Neural cell (in vitro differentiated cells): ENCODE measurements at regions not wholly inside any gene's neighbourhood (a gene's known extent, or its start where the extent isn't known, plus 50 kb on each side); places are given as distances from the start of the nearest gene placed in this dataset.

ENCODE experiments used
- H2AFZ ChIP-seq: fragments of 200-600, 300-800 bp; sonication (generic), shearing (Covaris generic); 2 replicates; pipeline ENCODE4 v1.6.0; 2014; ENCODE audit warnings: low read depth, mild to moderate bottlenecking, antibody characterized with exemption, low read length, moderate library complexity
- H3F3A ChIP-seq: fragments of 200-600 bp; shearing (Covaris generic); 2 replicates; pipeline ENCODE4 v1.6.1; 2016; ENCODE audit warnings: mild to moderate bottlenecking, moderate library complexity, mixed read lengths, antibody characterized with exemption, low read length; ENCODE audit not compliant: insufficient read depth, poor library complexity, severe bottlenecking
- H3K27ac ChIP-seq: fragments of 200-600, 300-800 bp; sonication (generic), shearing (Covaris generic); 2 replicates; pipeline ENCODE4 v1.5.1; 2014; ENCODE audit warnings: mild to moderate bottlenecking, low read length, moderate library complexity
- H3K27me3 ChIP-seq: fragments of 300-800, 200-600 bp; sonication (generic), shearing (Covaris generic); 2 replicates; pipeline ENCODE4 v1.6.0; 2014; ENCODE audit warnings: mild to moderate bottlenecking, low read depth, low read length, moderate library complexity; ENCODE audit not compliant: insufficient read depth
- H3K36me3 ChIP-seq: fragments of 300-800, 200-600 bp; sonication (generic), shearing (Covaris generic); 2 replicates; pipeline ENCODE4 v1.5.1; 2014; ENCODE audit warnings: mild to moderate bottlenecking, antibody characterized with exemption, low read length, moderate library complexity; ENCODE audit not compliant: insufficient read depth
- H3K4me2 ChIP-seq: fragments of 300-800, 200-600 bp; sonication (generic), shearing (Covaris generic); 2 replicates; pipeline ENCODE4 v1.6.0; 2014; ENCODE audit warnings: mild to moderate bottlenecking, low read length
- H3K4me3 ChIP-seq: fragments of 300-800, 200-600 bp; sonication (generic), shearing (Covaris generic); 2 replicates; pipeline ENCODE4 v1.5.1; 2014; ENCODE audit warnings: mild to moderate bottlenecking, low read length, moderate library complexity
- H3K79me2 ChIP-seq: fragments of 200-600 bp; shearing (Covaris generic); replicated peaks from 2 replicates; pipeline ENCODE4 v1.6.0; 2014; ENCODE audit warnings: mild to moderate bottlenecking, low read length, moderate library complexity; ENCODE audit not compliant: insufficient read depth
- H3K9ac ChIP-seq: fragments of 300-800, 200-600 bp; sonication (generic), shearing (Covaris generic); 2 replicates; pipeline ENCODE4 v1.6.1; 2016; ENCODE audit warnings: mild to moderate bottlenecking, low read length, mixed read lengths
- H3K9me2 ChIP-seq: fragments of 200-600 bp; shearing (Covaris generic); 2 replicates; pipeline ENCODE4 v1.6.1; 2016; ENCODE audit warnings: mild to moderate bottlenecking, low read length, mixed read lengths; ENCODE audit not compliant: insufficient read depth
- H3K9me3 ChIP-seq: fragments of 200-600, 300-800 bp; sonication (generic), shearing (Covaris generic); 2 replicates; pipeline ENCODE4 v1.6.1; 2016; ENCODE audit warnings: mild to moderate bottlenecking, mixed run types, low read length, moderate library complexity, mixed read lengths
- H4K20me1 ChIP-seq: fragments of 200-600 bp; shearing (Covaris generic); 2 replicates; pipeline ENCODE4 v1.6.1; 2016; ENCODE audit warnings: mild to moderate bottlenecking, mixed run types; ENCODE audit not compliant: insufficient read depth
- EP300 ChIP-seq: fragments of 450-650 bp; conservative IDR thresholded peaks from 2 replicates; pipeline ENCODE4 v1.6.1; 2014; ENCODE audit warnings: antibody characterized with exemption, mild to moderate bottlenecking, moderate library complexity; ENCODE audit not compliant: poor library complexity, severe bottlenecking
- EZH2 ChIP-seq: fragments of 200-600, 300-800 bp; shearing (Covaris generic), sonication (generic); IDR thresholded peaks from 2 replicates; pipeline ENCODE4 v1.6.1; 2014; ENCODE audit warnings: antibody characterized with exemption, low read length, borderline replicate concordance, mild to moderate bottlenecking; ENCODE audit not compliant: insufficient read depth, poor library complexity, severe bottlenecking
- MXI1 ChIP-seq: fragments of 450-650 bp; conservative IDR thresholded peaks from 2 replicates; pipeline ENCODE4 v1.6.1; 2014; ENCODE audit warnings: antibody characterized with exemption, mild to moderate bottlenecking; ENCODE audit not compliant: poor library complexity, severe bottlenecking
- POLR2AphosphoS5 ChIP-seq: IDR thresholded peaks from 2 replicates; pipeline ENCODE4 v1.6.1; 2012
- RAD21 ChIP-seq: fragments of 450-650 bp; conservative IDR thresholded peaks from 2 replicates; pipeline ENCODE4 v1.6.1; 2014; ENCODE audit warnings: antibody characterized with exemption, mild to moderate bottlenecking, moderate library complexity
- REST ChIP-seq: IDR thresholded peaks from 2 replicates; pipeline ENCODE4 v1.6.1; 2012; ENCODE audit warnings: borderline replicate concordance
- SMC3 ChIP-seq: fragments of 450-650 bp; conservative IDR thresholded peaks from 2 replicates; pipeline ENCODE4 v1.6.1; 2014; ENCODE audit warnings: antibody characterized with exemption, mild to moderate bottlenecking, moderate library complexity; ENCODE audit not compliant: poor library complexity
- TAF1 ChIP-seq: IDR thresholded peaks from 2 replicates; pipeline ENCODE4 v1.6.1; 2012; ENCODE audit warnings: low read depth
- TF ChIP-seq, protein P1 (sequence below): fragments of 450-650 bp; IDR thresholded peaks from 2 replicates; pipeline ENCODE4 v1.5.1; 2014; ENCODE audit warnings: antibody characterized with exemption, mild to moderate bottlenecking, moderate library complexity; ENCODE audit not compliant: poor library complexity, severe bottlenecking

DNA sequence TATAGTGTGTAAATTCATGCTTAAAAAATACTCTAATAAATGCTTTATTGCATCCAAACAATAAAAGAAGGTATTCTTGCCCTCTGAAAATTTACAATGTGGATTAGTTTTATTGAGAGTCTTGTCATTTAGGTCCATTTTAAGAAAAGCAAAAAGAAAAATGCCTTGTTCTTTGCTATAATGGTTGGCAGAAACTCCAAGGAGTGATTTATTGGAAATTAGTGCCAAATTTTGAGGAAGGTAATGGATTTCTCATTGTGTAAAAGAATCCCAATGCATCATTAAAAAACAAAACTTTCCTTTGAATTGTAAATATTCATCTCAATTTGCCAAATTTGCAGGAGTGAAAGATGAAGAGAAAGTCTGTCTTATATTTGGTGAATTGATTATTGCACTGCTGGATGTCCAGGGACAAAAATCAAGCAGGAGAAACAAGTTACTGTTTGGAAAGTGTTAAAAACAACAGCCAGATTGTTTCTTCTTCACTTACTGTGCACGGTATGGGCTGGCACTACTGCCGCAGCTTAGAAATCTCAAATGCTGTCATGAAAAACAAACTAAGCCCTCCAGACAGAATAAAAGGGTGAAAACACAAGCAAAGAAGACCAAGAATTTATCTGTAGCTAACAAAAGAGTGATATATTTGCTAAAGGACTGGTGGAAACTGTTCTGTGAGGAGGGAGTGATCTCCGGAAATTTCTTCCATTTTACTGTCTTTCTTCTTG is 511.7 kb downstream of the TMTC2 start:
- Histone ChIP-seq H3K27me3 (no peaks in the 10 kb centered on the region), H2AFZ (no peak overlapping the region), H3K9ac (no peak overlapping the region), H3F3A (no peaks in the 10 kb centered on the region), H3K27ac (no peak overlapping the region), H4K20me1 (no peaks in the 10 kb centered on the region), H3K4me2 (no peak overlapping the region), H3K36me3 (no peaks in the 10 kb centered on the region), H3K9me3 (no peaks in the 10 kb centered on the region), H3K9me2 (no peaks in the 10 kb centered on the region), H3K4me3 (no peak overlapping the region), H3K79me2 (no peaks in the 10 kb centered on the region)
- TF ChIP-seq EP300 (no peak), MXI1 (no peak), EZH2 (no peak), REST (no peak), POLR2AphosphoS5 (no peak), SMC3 (no peak), TAF1 (no peak), RAD21 (no peak)
- TF ChIP-seq, protein P1, sequence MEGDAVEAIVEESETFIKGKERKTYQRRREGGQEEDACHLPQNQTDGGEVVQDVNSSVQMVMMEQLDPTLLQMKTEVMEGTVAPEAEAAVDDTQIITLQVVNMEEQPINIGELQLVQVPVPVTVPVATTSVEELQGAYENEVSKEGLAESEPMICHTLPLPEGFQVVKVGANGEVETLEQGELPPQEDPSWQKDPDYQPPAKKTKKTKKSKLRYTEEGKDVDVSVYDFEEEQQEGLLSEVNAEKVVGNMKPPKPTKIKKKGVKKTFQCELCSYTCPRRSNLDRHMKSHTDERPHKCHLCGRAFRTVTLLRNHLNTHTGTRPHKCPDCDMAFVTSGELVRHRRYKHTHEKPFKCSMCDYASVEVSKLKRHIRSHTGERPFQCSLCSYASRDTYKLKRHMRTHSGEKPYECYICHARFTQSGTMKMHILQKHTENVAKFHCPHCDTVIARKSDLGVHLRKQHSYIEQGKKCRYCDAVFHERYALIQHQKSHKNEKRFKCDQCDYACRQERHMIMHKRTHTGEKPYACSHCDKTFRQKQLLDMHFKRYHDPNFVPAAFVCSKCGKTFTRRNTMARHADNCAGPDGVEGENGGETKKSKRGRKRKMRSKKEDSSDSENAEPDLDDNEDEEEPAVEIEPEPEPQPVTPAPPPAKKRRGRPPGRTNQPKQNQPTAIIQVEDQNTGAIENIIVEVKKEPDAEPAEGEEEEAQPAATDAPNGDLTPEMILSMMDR, result no peak

- no peaks in the 10 kb centered on the region for H3K9me3 ChIP-seq
- H3K9me2 ChIP-seq, result no peaks in the 10 kb centered on the region
- H3K79me2 ChIP-seq, result no peaks in the 10 kb centered on the region
- H3K27ac ChIP-seq, result no peak overlapping the region
- H4K20me1 ChIP-seq, result no peaks in the 10 kb centered on the region
- H3K4me2 ChIP-seq, result no peak overlapping the region
- TF ChIP-seq MXI1 (no peak), EP300 (no peak), SMC3 (no peak), POLR2AphosphoS5 (no peak), TAF1 (no peak), RAD21 (no peak), EZH2 (no peak), REST (no peak)
- TF ChIP-seq, protein P1, result no peak
- no peaks in the 10 kb centered on the region for H3F3A ChIP-seq
- no peaks in the 10 kb centered on the region for H3K27me3 ChIP-seq
- no peak overlapping the region for H3K4me3 ChIP-seq
- H2AFZ ChIP-seq, result no peak overlapping the region
- no peak overlapping the region for H3K9ac ChIP-seq
- H3K36me3 ChIP-seq, result no peaks in the 10 kb centered on the region
Measured at GRCh38 chr12:83197483-83197914, 510.8 kb downstream of the TMTC2 start.
